Fibroblast of the aortic adventitia (primary cell): ENCODE measurements at regions not wholly inside any gene's neighbourhood (a gene's known extent, or its start where the extent isn't known, plus 50 kb on each side); places are given as distances from the start of the nearest gene placed in this dataset.
"Not testable (repeated sequence)": the region's sequence is repeated elsewhere in the genome, so short reads cannot be mapped to it uniquely, and the experiment has no call there.

Experiments
- DNase-seq: peaks from one replicate; pipeline ENCODE4 v3.0.0-alpha.2; 2010; ENCODE audit warnings: low read depth
- H3K4me3 ChIP-seq: 2 replicates; pipeline ENCODE4 v1.5.1; 2011; ENCODE audit warnings: low read depth, mild to moderate bottlenecking, control low read depth, low read length, moderate library complexity
- TF ChIP-seq, protein P1 (sequence below): IDR thresholded peaks from 2 replicates; pipeline ENCODE4 v1.5.1; 2011; ENCODE audit warnings: mild to moderate bottlenecking, low read length, control low read depth, inconsistent platforms; ENCODE audit not compliant: insufficient read depth

DNA sequence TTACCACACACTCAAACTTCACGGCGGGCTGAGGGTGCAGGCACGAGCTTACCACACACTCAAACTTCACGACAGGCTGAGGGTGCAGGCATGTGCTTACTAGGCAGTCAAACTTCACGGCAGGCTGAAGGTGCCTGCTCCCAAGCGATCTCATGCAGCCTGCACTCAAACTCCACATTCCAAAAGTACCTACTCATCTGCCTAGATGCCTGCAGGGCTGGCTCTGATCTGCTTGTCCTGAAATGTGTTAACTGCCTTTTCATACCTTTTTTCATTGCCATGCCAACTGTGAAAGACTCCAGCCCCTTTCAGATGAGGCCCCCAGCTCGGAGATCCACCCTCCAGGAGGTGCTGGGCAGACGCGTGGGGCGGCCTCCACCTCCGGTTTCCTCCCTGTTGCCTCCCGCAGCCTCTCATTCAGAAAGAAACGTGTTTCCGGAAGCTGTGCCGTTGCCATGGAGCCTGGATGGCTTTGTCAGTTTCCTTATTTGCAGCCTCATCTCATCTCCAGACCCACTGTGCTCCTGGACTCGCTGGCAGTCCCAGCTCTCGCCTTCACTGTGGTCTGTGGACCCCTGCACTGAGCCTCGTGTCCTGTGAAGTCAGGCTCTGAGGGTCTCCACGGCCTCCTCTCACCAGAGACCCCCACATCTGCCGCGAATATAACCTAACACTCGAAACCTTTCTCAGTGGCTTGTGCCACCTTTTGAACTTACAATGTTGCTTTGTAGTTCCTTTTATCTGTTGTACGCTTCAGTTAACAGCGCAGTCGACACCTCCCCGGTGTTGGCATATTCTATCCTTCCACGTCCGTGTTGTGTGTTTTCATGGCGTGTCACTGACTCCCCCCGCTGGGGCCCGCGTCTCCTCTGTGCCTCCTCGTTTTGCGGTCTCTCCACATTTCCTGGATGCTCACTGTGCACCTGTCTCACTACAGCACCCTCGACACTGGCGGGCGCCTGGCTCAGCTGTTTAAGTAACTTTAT lies 106.1 kb upstream of the ALKAL2 start:
- no peak overlapping the region for H3K4me3 ChIP-seq
- DNase-seq = no peak
- TF ChIP-seq, protein P1, sequence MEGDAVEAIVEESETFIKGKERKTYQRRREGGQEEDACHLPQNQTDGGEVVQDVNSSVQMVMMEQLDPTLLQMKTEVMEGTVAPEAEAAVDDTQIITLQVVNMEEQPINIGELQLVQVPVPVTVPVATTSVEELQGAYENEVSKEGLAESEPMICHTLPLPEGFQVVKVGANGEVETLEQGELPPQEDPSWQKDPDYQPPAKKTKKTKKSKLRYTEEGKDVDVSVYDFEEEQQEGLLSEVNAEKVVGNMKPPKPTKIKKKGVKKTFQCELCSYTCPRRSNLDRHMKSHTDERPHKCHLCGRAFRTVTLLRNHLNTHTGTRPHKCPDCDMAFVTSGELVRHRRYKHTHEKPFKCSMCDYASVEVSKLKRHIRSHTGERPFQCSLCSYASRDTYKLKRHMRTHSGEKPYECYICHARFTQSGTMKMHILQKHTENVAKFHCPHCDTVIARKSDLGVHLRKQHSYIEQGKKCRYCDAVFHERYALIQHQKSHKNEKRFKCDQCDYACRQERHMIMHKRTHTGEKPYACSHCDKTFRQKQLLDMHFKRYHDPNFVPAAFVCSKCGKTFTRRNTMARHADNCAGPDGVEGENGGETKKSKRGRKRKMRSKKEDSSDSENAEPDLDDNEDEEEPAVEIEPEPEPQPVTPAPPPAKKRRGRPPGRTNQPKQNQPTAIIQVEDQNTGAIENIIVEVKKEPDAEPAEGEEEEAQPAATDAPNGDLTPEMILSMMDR = no peak

DNA sequence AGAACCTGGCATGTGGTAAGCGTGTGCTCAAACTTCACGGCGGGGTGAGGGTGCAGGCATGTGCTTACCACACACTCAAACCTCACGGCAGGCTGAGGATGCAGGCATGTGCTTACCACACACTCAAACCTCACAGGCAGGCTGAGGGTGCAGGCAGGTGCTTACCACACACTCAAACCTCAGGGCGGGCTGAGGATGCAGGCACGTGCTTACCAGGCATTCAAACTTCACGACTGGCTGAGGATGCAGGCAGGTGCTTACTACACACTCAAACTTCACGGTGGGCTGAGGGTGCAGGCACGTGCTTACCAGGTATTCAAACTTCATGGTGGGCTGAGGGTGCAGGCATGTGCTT lies 105.0 kb upstream of the ALKAL2 start:
- no peak overlapping the region for H3K4me3 ChIP-seq
- DNase-seq = no peak
- TF ChIP-seq, protein P1 = no peak

DNA sequence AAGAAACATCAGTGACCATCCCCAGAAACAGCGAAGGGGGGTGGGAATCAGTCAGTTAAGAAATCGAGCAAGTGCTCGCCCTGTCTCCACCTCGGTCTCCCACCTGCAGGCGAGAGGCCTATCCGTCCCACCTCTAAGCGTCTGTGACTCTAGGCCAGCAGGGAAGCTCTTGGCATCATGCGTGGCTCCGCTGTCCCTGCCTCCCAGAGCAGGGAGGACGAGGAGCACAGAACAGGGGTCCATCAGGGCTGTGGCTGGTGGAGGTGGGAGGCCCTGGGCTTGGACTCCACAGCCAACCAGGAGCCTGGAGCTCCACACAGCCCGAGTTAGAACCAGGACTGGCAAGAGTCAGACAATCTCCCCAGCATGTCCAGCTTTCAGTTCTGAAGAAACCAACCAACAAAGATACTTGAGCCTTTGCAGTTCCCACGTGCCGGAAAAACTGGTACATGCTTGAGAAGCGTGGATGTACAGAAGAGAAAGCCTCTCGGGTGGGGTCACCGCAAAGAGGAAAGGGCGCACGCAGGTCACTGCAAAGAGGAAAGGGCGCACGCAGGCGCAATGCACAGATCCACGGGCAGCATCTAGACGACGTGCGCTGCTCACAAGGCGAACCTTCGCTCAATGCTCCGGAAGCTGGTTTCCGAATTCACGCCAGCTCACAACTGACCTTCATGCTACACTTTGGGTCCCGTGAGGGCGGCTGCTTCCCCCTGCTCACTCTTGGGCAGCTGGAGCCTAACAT lies 104.5 kb upstream of the ALKAL2 start:
- H3K4me3 ChIP-seq = no peak overlapping the region
- TF ChIP-seq, protein P1 = no peak
- DNase-seq = no peak

DNA sequence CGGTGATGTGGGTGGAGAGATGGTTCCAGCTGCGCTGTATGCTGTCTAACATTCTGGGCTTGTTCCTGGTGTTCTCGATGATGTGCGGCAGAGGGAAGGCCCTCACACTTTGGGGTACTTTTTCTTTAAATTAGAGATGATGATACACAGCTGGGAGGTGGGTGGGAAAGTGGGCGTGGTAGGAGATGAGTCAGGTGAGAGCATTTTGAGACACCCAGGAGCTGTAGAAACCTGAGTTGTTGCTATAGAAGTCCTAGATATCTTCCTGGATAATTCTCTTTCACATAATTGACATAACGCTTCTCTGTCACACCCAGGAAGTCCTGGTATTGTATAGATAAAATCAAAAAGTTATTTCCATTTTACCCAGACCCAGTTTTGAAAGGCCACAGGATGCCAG lies 103.8 kb upstream of the ALKAL2 start:
- H3K4me3 ChIP-seq = no peak overlapping the region
- TF ChIP-seq, protein P1 = no peak
- DNase-seq = no peak

DNA sequence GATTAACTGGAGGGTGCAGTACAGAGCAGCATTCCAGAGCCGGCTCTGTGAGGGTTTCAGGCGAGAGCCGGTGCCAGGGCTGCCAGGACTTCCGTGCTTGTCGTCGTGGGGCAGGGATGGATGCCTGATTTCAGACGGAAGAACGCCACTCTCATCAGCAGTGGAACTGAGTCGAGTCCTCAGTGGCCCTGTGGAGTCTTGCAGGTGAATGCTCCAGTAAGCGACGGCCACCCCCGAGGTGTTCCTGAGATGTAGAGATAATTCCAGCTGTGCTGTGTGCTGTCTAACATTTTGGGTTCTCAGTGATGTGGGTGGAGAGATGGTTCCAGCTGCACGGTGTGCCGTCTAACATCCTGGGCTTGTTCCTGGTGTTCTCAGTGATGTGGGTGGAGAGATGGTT lies 103.1 kb upstream of the ALKAL2 start:
- H3K4me3 ChIP-seq = no peak overlapping the region
- TF ChIP-seq, protein P1 = no peak
- DNase-seq = no peak

DNA sequence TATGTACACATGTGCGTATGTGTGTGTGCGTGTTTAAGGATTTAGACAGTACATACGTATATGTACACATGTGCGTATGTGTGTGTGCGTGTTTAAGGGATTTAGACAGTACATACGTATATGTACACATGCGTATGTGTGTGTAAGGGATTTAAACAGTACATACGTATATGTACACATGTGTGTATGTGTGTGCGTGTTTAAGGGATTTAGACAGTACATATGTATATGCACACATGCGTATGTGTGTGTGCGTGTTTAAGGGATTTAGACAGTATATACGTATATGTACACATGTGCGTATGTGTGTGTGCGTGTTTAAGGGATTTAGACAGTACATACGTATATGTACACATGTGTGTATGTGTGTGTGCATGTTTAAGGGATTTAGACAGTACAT lies 102.1 kb upstream of the ALKAL2 start:
- H3K4me3 ChIP-seq, DNase-seq: not testable (repeated sequence)

DNA sequence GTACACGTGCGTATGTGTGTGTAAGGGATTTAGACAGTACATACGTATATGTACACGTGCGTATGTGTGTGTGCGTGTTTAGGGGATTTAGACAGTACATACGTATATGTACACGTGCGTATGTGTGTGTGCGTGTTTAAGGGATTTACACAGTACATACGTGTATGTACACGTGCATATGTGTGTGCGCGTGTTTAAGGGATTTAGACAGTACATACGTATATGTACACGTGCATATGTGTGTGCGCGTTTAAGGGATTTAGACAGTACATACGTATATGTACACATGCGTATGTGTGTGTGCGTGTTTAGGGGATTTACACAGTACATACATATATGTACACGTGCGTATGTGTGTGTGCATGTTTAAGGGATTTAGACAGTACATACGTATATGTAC lies 100.9 kb upstream of the ALKAL2 start:
- not testable (repeated sequence) for DNase-seq

More for the DNA sequence above, 100.9 kb upstream of the ALKAL2 start:
- H3K4me3 ChIP-seq = not testable (repeated sequence)
